ENCODE measurements at regions not wholly inside any gene's neighbourhood (a gene's known extent, or its start where the extent isn't known, plus 50 kb on each side); places are given as distances from the start of the nearest gene placed in this dataset.

- TF ChIP-seq CTCF (IDR thresholded peaks at IDR 0.05): no peak
- no peak for TF ChIP-seq POLR2A (IDR thresholded peaks at IDR 0.05)
- TF ChIP-seq EP300 (IDR thresholded peaks at IDR 0.05): no peak
- no peak for TF ChIP-seq POLR2AphosphoS5 (IDR thresholded peaks at IDR 0.05)
Observed at GRCh38 chr5:143679777-143680176, 132.2 kb upstream of the HMHB1 start.

Data from gastroesophageal sphincter (tissue), 3 donors.